GM19099 (cell line): ENCODE measurements at regions not wholly inside any gene's neighbourhood (a gene's known extent, or its start where the extent isn't known, plus 50 kb on each side); places are given as distances from the start of the nearest gene placed in this dataset.
A peak's percentile ranks its signal among the peaks of the same experiment; 100 is the strongest.

ENCODE experiments used
- POLR2A ChIP-seq: IDR thresholded peaks from 3 replicates; pipeline ENCODE4 v1.6.1; 2011; ENCODE audit warnings: low read depth; ENCODE audit not compliant: insufficient read length; ENCODE audit errors: extremely low read depth

DNA sequence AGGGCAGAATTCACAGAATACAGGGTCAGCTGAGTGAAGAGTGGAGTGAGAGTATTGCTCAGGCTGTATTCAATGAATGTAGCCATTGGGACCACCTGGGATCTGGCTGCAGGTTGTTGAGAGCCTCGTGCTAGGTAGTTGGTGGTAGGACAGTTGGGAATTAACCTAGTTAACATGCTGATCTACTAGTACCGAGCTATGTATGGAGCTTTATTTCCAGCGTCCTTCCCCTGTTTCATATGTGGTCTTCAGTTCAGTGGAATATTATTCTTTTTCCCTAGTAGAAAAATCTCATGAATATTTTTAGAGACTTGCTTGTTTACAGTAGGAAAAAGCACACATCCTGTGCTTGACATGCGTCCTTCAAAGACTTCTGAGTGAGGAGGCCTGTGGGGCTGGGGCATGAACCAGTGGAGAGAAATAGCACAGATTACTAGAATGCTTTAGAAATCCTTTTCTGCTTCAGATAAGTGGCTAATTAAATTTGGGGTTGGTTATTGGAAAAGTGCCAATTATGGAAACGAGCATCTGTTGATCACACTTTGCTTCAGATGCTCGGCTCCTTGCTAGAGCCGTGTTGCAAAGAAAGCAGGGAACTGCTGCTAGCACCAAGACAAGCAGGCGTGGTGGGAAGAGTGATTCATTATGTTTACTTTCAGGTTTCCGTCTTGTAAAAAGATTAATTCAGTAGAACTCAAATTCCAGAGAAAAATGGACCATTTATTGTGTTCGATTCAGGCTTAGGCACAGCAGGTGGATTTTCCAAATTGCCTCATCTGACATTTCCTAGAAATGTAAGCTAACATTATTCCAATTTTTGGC is 53.6 kb downstream of the ARF6 start:
- TF ChIP-seq POLR2A, result no peak

DNA sequence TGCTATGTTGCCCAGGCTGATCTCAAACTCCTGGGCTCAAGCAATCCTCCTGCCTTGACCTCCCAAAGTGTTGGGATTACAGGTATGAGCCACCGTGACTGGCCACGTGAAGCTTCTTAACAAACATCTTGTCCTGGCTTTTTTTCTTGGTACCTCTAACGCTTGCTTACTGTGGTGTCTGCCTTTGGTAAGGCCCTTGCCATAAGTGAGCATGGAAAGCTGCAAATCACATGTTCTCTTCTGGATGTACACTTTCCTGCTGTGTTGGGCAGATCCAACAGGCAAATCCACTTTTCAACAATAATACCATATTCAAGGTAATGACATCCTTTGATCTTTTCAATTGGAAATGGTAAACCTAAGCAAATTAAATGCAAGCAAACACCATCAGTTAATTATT is 54.6 kb downstream of the ARF6 start:
- TF ChIP-seq POLR2A, result no peak

DNA sequence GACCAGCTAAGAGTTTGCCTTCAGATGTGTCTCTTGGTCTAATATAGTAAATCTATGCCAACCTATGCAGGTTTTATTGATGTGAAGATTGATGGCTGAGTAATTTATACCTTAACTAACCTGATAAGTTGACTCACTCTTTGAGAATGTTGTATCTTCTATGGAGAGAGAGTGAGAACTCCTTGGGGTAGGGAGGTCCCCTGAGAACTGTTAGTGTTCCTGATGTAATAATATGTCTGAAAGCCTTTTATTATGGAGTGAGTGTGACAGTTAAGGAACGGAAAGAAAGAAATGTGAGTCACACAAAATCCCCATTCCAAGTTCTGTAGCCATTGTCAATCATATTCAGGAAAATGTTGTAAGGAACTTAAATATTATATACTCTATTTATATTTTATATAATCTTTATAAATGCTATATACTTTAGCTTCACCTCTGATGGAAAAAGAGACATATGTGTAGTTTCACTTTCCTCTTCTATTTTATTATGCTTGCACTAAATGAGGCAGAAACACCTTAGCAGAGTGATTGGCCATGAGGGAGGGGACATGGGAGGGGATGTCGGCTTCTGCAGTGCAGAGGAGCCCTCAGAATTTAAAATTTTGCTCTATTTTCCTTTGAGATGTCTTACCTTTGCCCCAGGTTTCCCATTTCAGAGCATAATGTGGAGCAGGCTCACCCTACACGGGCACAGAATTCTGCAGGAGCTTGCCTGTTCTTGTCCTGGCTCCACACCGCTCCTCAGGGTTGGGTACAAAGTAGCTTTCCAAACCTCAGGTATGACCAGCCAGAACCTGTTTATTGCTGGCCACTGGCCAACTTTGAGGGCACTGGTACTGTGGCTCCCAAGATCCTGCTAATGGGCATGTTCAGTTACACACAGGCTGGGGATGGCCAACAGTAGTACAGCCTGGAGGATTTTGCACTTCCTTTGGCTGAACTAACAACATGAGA is 57.7 kb downstream of the ARF6 start:
- TF ChIP-seq POLR2A, result no peak

DNA sequence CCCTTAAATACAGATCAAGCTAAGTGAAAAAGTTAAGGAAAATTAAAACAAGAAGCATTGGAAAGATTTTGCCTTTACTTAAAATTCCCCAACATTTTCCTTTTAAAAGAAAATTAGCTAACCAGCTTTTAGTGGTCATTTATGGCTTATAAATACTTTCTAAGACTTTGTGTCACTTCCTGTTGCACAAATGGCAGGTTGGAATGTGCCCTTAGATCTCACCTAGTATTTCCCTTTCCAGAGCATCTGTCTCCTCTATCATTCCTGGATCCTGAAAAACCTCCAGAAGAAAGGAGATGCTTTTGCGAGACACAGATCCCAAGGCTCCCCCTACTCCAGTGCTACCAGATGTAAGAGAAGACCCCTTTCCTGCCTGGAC is 58.3 kb downstream of the ARF6 start:
- no peak for TF ChIP-seq POLR2A

DNA sequence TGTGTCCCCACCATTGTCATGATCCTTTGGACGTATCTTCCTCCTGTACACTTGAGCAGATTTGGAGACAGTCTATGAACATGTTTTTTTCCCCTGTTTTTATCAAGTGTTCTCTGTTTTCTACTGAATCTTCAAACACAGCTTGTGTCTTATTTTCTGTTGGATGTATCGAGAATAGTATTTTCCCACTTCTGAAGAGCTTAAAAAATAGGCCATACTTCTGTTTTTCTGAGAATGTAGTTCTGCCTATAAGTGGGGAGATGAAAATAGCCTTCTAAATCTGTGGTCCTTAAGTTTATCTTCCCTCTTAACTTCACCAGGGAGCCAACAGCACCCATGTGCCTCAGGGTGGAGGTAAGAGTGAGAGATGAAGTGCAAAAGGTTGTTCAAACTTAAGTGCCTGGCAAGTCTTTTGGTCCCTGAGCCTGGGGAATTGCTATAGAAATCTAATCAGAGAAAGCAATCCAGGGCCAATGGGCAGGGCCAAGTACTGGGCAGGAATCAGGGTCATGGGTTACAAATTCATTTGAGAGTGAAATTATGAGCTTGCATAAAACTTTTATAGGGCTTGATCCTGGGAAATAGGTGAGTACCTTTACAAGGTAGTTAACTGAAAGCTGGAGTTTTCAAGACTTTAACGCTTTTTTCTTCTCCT is 58.9 kb downstream of the ARF6 start:
- TF ChIP-seq POLR2A, result no peak

DNA sequence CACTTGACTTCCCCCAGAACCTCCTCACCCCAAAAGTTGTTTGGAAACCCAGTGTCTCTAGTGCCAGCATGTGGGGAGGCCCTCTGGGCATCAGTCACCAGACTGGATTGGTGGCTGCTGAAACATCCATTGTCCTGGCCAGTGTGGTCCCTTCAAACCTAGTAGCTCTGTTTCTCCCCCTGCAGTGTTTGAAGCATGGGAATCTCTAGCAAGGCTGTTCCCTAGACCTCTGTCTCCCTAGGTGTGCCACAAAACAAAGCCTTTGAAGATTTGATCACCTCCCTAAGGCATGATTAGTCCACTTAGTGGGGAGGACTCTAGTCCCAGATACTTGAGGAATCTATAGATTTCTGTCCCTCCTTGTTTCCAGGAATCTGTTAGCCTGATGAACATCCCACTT is 60.3 kb downstream of the ARF6 start:
- TF ChIP-seq POLR2A, result no peak

DNA sequence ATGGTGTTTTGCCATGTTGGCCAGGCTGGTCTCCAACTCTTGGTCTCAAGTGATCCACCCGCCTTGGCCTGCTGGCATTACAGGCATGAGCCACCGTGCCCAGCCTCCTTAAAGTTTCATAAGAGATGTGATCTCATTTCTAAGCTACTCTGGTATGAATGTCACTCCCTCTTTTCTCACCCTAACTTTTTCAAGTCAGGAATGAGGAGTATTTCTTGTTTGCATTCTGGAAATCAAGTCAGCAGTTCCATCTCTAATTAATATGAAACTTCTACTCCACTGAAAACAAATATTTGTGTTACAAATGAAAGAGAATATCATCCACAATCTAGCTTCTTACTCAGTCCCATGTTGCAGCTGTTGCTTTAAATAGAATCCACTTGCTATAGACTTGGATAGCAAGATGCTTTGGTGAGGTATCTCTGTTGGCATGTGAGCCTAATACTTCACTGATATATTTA is 61.3 kb downstream of the ARF6 start:
- no peak for TF ChIP-seq POLR2A

DNA sequence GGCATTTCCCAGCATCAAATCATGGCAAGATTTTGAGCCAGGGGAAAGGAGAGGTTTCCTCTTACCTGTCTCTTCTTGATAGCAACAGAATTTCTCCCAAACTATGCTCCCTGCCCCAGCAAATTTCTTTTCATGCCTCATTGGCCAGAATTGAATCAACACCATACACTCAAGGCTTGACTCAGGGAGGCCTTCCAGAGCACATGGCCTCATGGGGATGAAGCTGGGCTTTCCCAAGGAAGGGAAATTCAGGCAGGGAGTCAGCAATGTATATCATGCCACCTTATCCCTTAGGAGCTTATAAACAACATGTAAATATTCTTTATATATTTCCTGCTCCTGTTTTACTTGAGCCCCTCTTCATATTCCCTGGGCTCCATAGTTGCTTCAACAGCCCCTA is 62.1 kb downstream of the ARF6 start:
- TF ChIP-seq POLR2A, result no peak

DNA sequence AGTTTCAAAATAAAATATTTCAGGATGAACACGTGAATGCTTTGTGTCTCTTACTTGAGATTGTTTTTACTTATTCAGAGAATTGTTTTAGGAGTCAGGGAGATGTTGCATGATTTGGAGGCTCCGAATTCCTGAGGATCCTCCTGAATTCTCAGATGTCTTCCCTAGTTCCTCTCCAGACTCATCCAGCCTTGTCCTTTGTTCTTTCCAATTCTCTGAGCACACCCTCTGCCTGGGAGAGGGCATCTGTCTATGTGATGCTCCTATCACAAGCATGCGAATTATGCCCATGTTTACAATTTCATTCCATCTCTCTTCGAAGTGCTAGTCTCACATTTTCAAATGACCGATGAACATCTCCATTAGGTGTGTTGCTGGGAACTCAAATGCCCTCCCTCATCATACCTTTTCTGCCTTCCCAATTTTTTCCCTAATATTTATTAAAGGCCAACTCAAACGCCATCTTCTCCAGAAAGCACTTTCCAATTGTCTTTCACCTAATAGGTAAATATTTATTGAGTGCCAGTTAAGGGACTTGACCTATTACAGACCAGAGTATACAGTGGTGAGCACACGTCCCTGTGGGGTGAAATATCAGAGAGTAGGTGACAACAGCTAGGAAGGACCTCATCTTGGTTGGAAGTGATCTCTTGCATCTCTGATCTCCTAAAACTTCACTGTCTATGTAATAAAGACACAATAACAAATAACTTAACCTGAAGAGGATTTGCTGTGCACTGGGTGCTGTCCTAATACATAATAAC is 64.4 kb downstream of the ARF6 start:
- TF ChIP-seq POLR2A, result no peak

DNA sequence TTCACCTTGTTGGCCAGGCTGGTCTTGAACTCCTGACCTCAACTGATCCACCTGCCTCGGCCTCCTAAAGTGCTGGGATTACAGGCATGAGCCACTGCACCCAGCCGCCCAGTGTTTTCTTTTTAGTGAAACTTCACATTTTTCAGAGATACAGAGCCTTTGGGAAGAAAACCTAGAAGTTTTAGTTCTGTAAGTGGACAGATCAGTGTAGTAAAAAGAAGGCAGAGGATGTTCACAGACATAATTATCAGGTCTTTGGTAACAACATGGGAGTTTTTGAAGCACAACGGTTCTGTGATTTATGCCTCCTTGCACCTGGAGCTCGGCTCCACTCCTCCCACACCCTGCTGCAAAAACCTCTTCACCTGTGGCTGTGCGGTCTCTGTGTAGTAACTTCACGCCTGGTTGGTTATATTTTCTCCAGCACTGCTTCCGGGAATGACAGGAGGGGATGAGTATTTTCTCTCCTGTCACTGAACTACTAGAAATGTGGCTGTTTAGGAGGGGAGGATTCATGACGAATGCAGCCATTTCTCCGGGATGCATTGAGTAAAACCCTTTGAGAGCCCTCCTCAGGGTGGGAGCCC is 67.0 kb downstream of the ARF6 start:
- TF ChIP-seq POLR2A, result peak; percentile 23

DNA sequence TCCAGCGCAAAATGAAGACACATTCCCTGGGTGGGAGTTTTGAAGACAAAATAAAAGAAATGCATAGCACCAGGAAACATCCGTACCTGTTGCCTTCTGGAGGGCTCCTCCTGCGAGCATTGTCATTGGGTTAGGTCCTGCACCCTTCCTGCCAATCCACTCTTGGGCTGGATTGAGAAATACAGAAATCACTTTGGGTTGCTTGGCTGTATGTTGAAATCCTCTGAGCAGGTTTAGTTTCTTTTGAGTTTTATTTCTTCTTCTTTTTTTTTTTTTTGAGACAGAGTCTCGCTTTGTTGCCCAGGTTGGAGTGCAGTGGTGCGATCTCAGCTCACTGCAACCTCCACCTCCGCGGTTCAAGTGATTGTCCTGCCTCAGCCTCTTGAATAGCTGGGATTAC is 67.6 kb downstream of the ARF6 start:
- TF ChIP-seq POLR2A, result no peak

DNA sequence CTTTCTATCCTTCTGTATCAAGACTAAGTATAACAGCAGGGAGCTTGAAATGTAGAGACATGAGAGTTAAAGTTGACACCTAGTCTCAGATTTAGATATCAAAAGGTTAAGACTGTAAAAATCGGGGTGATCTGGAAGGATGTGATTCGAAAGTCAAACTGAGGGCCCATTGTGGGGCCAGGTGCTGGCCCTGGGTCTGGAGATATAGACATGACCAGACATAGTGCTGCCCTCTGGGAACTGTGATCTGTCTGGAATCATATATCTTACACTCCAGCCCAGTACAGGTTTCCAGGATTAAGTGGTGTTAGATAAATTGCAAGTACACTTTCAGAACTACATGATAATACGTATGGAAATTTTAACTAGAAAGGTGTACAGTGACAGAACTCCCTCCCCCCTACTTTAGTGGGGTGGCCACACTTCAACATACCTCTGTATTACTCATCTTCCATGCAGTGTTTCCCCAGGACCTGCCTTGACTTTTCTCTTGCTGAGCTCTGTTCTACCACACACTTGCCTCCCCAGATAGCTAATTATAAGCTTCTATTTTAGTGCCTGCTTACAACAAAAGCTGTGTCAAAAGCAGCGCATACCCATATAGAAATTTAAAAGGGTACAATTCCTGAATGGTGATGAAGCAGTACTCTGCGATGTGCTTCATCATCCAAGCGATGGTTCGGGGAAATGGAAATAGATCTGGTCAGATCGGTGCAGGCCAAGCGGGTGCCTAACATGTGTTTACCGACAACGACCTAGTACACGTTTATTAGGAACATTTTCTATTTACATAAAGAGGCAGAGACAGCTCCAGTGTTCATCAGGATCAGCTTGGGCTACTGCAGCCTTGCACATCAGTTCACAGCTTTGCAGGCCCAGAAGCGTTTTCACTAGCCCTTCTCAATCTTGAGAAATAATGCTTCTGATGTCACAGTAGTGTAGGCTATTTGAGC is 68.7 kb downstream of the ARF6 start:
- peak; percentile 39 for TF ChIP-seq POLR2A

DNA sequence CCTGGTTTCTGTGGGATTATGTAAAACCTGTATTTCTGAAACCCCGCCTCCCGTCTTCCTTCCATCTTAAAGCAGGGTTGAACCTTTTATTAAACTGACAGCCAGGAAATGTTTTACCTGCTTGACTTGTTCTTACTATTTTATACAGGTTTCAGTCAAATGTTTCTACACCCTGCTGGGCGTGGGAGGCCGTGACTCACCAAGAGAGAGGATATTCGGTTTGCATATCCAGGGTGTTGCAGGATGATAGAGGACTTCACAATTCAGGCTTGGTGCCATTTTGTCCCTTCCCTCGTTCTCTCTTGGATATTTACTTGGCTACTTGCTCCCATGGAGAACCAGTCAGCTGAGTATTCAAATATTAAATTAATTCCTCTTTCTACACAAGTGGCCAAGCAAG is 69.7 kb downstream of the ARF6 start:
- no peak for TF ChIP-seq POLR2A

DNA sequence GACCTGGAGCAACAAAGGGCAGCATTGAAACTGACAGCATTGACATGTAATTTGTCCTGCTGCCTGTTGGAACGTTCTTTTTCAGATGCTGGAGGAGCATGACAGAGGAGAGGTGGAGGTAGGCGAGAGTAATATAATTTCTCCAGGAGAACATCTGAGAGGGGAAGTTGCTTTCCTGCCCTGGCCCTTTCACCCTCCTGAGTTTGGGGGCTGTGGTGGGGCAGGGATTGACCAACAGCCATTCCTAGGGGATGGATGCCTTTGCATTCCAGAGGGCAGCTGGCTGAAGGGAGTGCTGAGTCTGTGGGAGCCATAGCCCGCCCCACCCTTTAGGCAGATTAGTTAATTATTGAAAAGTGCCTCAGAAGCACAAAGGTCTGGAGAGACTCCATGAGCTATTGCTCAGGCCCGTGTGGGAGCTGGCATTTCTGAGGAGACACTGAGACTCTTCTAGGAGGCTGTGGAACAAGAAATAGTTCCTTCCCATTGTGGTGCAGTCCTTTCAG is 73.5 kb downstream of the ARF6 start:
- TF ChIP-seq POLR2A, result no peak
